Astrocyte of the hippocampus (primary cell): ENCODE measurements at regions not wholly inside any gene's neighbourhood (a gene's known extent, or its start where the extent isn't known, plus 50 kb on each side); places are given as distances from the start of the nearest gene placed in this dataset.
"Not testable (repeated sequence)": the region's sequence is repeated elsewhere in the genome, so short reads cannot be mapped to it uniquely, and the experiment has no call there.

Experiments used
- DNase-seq: peaks from one replicate; pipeline ENCODE4 v3.0.0; 2011; ENCODE audit warnings: low read depth, low spot score

DNA sequence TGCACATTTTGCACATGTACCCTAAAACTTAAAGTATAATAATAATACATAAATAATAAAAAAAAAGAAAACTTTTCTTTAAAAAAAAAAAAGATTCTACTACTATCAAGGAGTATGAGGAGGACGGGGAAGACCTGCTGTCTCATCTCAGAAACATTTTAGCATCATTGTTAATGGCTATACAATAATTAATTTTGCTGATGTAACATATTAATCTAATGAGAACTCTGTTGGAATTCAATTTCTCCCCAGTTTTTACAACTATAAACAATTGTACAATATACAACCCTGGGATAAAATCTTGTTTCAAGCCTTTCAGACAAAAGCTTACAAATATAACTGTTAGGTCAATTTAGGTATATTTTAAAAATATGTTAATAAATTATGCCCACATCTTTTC lies 139.0 kb upstream of the GRIN3A start:
- DNase-seq = no peak

DNA sequence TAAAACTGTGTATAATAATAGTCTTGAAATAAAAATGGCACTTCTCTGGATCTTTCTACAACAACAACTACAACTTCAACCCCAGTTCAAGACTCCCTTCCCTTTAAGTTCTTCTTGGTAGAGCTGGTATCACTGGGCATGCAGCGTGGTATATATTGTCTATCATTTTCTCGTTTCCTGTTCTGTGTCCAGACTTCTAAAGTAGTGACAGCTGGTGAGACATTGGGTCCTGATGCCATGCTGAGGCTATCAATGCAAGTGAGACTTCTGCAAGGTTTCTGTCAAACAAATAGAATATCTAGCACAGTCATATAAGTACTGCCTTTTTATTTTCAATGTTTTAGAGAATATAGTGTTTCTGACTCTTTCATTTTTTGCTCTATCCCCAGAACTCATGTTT lies 123.0 kb upstream of the GRIN3A start:
- DNase-seq = no peak

DNA sequence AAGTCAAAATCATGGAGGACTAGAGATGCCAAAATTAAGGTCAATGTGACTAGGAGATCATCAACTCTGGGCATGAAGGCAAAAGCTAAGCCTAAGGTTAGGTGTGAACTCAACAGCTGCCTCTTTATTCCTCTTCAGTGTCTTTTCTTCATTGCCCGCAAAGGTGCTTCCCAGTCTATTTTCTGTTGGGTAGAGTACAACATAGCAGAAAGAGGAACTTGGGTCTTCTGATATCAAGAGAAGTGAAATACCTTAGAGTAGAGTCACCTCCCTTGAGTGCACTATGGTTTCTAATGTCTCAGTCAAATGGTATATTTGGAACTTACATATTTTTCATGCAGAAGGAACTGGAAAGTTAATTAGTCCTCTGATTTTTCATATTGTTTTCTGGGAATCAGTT lies 122.5 kb upstream of the GRIN3A start:
- no peak for DNase-seq

DNA sequence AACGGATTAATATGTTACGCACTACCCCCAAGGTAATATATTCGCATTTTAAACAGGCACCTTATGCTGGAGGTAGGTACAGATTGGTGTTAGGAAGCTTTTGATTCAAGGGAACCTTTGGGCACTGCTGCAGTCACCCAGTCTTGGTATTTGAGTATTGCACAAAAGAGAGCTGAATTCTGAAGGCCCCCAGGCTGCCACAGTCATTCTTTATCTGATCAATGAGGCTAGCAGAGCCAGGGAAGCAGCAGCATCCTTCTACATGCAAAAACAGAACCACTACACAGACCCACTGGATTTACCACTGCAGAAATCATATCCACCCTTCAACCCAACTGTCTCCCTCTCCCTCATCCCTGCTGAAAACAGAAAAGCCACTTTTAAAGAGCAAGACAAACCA lies 121.2 kb upstream of the GRIN3A start:
- DNase-seq = no peak

DNA sequence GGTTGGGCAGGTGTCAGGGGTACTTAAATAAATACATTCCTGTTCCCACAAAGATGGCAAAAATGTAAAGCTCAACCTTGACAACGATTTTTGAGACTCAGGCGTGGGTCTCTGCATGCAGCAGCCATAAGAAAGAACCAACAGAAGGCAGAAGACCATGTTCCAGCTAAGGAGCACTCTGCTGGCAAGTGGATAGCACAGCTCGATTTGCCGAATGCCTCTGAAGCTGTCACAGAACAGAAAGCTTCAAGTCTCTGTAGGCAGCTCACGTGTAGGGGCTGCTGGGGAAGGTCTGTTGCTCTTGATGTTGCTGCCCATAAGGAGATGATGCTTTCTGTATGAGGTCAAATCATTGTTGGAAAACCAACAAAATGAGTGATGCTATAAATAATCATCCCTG lies 119.6 kb upstream of the GRIN3A start:
- DNase-seq = no peak

DNA sequence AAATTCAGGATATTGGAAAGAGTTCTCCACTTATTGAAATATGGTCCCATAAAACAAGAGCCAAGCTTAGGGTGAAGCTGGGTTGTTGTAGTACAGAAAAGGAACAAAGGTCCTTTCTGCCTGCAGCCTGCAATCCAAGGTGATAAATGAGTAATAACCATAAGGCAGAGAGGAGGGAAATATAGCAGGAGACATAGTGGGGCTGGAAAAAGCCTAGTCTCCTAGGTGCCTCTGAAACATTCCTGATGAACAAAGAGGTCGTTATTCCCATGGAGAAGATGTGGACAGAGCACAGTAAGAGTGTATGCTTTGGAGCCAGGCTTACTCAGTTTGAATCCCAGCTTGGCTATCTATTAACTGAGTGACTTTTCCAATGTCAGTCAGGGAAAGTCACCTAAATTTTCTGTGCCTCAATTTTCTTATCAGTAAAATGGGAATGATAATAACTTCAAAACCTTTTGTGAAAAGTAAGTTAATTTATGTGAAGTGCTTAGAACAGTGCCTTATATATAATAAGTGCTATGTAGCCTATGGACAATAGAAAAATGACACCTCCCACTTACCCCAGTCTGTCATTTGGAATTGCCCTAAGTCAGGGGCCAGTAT lies 110.8 kb upstream of the GRIN3A start:
- no peak for DNase-seq

DNA sequence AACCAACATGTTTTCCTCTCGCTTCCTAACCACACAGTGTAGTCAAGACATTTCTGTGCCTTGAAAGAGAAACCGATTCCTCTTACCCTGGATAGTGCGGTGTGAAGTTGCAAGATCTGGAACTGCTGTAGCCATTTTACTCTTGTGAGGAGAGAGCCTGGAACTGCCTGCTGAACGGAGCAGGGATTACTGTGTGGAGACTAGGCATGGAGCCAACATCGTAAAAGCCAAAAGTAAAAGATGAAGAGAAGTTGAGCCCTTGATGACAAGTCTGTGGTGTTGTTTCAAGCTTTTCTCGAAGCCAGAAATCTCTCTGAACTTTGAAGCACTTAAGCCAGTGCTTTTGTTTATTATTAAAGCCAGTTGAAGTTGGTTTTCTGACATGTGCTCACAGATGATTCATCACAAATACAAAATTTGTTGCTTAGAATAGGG lies 110.1 kb upstream of the GRIN3A start:
- peak; percentile 69 for DNase-seq

DNA sequence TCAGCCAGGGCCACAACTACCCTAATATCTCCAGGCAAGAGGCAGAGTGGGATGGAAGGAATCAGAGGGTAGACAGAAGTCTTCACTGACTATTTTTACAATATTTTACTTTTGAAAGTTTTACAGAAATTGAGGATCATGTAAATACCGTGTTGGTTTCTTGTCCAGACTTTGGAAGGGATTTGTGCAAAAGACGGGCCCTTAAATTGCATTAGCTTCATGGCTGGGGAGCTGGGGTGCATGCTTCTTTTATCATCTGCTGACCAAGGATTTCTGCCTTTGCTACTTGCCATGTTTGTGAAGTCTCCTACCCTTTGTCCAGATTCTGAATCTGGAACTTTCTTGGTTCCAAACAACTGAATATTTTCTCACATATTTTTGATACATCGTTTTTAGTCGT lies 107.7 kb upstream of the GRIN3A start:
- DNase-seq = no peak

DNA sequence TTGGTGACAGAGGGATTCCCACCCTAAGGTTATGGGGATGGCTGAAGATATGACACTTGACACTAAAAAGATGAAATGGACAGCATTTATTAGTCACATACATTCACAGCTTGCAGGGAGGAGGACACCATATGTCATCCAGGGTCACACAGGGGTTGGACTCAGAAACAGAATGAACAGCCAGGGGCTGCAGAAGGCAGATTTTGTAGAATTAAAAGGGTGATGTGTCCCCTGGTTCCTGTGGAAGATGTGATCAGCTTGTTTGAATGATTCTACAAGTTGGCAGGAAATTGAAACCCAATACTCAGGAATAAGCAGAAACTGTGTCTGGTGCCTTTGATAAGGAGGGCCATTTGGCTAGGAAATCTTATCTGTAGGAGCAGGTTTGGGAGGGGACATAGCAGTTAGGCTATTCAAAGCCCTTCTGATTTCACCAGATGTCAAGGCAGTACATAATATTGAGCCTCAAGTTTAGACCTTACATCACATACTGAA lies 102.3 kb upstream of the GRIN3A start:
- DNase-seq = no peak

DNA sequence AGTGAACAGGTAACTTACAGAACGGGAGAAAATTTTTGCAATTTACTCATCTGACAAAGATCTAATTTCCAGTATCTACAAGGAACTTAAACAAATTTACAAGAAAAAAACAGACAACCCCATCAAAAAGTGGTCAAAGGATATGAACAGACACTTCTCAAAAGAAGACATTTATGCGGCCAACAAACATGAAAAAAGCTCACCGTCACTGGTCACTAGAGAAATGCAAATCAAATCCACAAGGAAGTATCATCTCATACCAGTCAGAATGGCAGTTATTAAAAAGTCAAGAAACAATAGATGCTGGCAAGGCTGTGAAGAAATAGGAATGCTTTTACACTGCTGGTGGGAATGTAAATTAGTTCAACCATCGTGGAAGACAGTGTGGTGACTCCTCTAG lies 100.5 kb upstream of the GRIN3A start:
- DNase-seq = not testable (repeated sequence)

DNA sequence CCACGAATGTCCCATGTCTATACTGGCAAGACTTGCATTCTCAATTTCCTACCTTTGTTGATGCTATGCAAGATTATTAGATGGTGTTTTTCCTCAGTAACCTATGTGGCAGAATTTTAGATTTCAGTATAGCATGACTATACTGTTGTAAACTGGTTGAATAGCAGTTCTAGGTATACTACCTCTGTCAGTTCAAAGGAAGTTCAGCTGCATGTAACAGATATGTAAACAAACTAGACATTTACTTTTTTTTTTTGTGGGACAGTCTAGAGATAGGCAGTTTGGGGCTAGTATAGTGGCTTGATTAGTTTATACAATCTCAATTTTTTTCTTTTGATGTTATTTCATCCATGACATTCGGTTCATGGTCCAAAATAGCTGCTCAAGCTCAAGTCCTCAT lies 97.6 kb upstream of the GRIN3A start:
- DNase-seq = no peak

DNA sequence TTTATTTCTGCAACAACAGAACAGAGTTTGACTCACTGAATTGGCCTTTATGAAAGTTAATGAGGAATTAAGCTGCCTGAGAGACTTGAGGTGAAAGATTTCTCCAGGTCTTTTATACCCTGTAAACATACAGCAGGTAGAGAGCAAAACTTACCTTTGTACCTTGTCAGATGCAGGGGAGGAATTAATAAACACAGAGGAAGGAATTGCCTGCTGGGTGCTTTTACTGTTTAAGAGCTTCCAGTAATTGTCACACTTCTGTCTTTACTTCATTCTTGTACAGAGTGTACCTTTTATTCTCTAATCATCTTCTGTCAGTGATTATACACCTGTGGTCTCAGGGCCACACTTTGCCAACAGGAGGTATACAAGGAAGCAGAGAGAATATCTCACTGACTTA lies 94.0 kb upstream of the GRIN3A start:
- DNase-seq = no peak

DNA sequence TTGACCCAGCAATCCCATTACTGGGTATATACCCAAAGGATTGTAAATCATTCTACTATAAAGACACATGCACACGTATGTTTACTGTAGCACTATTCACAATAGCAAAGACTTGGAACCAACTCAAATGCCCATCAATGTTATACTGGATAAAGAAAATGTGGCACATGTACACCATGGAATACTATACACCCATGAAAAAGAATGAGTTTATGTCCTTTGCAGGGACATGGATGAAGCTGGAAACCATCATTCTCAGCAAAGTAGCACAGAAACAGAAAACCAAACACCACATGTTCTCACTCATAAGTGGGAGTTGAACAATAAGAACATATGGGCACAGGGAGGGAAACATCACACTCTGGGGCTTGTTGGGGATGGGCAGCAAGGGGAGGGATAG lies 83.0 kb upstream of the GRIN3A start:
- DNase-seq = not testable (repeated sequence)

DNA sequence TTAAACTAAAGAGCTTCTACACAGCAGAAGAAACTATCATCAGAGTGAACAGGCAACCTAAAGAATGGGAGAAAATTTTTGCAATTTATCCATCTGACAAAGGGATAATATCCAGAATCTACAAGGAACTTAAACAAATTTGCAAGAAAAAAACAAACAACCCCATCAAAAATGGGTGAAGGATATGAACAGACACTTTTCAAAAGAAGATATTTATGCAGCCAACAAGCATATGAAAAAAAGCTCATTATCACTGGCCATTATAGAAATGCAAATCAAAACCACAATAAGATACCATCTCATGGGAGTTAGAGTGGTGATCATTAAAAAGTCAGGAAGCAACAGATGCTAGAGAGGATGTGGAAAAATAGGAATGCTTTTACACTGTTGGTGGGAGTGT lies 82.5 kb upstream of the GRIN3A start:
- DNase-seq = not testable (repeated sequence)

DNA sequence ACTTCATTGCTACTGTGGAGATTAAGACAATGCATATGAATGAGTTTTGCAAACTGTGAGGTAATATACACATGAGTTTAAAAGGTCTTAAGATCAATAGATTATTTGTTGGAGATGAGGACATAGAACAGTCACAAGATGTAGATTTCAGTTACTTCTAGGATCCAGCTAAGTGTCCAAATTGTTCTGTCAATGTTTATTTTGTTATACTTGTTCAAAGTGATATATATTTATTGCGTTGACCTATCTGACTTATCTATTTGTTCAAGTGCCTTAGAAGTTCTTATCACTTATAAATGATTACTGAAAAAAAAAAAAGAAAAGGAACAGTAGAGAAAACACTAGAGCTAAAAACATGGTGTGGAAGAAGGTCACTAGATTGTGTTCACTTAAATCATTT lies 75.6 kb upstream of the GRIN3A start:
- no peak for DNase-seq

DNA sequence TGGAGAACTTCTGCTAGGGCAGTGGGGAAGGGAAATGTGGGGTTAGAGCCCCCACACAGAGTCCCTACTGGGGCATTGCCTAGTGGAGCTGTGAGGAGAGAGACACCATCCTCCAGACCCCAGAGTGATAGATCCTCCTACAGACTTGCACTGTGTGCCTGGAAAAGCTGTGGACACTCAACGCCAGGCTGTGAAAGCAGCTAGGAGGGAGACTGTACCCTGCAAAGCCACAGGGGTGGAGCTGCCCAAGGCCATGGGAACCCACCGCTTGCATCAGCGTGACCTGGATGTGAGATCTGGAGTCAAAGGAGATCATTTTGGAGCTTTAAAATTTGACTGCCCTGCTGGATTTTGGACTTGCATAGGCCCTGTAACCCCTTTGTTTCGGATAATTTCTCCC lies 69.4 kb upstream of the GRIN3A start:
- not testable (repeated sequence) for DNase-seq

DNA sequence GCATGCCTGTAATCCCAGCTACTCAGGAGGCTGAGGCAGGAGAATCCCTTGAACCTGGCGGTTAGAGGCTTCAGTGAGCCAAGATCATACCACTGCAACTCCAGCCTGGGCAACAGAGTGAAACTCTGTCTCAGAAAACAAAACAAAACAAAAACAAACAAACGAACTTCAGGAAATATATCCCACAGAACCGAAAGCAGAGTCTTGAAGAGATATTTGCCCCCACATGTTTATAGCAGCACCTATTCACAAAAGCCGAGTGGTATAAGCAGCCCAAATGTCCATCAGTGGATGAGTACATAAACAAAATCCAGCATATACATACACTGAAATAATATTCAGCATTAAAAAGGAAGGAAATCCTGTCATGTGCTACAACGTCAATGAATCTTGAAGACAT lies 57.6 kb upstream of the GRIN3A start:
- no peak for DNase-seq

DNA sequence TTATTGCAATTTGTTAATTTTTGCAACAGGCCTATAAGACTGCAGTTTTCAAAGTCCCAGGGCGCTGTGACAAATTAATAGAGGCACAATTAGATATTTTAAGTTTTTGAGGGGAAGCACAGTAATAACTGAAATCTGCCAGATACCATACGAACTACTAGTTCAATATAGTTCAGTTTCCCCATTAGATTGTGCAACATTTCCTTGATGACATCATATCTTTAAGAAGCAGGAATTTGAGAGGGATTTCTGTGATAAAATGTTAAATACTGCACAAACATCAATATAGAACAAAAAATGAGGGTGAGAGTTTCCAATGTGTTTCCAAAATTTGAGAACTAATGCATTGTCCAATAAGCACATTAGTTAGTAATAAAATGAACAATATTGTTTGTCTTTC lies 56.7 kb upstream of the GRIN3A start:
- DNase-seq = no peak

DNA sequence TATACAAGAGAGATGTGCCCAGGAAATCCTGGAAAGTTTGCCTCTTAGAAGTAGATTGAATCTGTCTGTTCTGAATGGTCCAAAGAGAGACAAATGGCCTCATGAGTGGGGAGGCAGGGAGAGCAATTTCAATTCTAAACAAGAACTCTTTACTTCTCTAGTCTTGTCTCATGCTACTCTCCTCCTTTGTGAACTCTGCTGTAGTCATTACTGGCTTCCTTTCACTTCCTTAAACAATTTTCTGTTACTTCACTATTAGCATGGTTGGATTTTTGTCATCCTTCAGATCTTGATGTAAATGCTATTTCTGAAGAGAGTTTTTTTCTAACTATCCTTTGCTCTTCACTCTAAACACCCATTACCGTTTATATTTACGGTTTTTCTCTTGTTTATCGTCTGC lies 54.0 kb upstream of the GRIN3A start:
- no peak for DNase-seq

DNA sequence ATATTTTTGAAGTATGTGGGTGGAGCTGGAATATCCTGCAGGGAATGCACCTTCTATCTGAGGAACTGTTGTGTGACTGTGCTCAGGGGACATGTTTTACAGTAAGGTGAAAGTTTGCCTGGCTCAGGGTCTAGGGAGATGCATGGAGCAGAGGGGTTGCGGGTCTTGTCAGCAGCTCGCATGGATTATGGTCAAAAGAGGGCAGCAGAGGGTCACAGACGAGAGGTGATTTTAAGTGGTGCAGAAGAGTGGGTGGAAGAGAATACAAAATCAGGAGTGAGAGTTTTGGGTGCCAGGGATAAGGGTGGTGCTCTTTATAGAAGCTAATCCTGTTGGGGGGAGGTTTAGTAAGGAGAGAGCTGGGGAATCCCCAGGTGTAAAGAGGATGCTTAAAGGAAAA lies 53.5 kb upstream of the GRIN3A start:
- peak; percentile 64 for DNase-seq

DNA sequence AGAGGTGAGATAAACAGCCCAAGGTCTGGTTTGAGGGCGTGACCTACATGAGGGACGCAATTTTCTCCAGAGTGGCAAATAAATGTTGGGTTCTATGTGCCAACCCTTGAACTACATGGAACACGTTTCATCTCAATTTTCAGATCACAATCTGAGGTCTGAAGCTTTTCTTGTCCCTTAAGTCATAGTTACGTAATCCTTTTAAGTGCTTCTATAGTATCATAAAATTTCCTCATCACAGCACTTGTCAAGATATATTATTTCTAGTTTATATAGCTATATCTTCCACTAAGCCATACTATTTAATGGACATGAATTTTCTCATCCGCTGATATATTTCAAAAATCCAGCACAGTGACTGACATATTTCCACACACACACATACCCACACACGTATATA lies 53.1 kb upstream of the GRIN3A start:
- no peak for DNase-seq
